PC-3 (cell line): ENCODE measurements at regions not wholly inside any gene's neighbourhood (a gene's known extent, or its start where the extent isn't known, plus 50 kb on each side); places are given as distances from the start of the nearest gene placed in this dataset.

Experiments
- ATAC-seq: fragments of 200-7000 bp; cut with Tn5 transposase; 2 replicates; pipeline ENCODE4 v1.9.1; 2020; ENCODE audit warnings: mild to moderate bottlenecking, moderate library complexity
- BruUV-seq: library from RNA; stranded (reverse); fragments of 400-500 nt; replicated peaks from 2 replicates; lab custom pipeline; 2021; lab: Mats Ljungman, UMichigan
- CTCF ChIA-PET: fragments of 300-600 bp; sonication (Branson Sonifier 250); formaldehyde crosslinking; loops from one replicate; lab custom pipeline; 2022; ENCODE audit warnings: antibody characterized with exemption; lab: Charles Lee
- POLR2A ChIA-PET: fragments of 300-600 bp; sonication (Branson Sonifier 250); formaldehyde crosslinking; loops from one replicate; lab custom pipeline; 2022; ENCODE audit warnings: antibody characterized with exemption; ENCODE audit not compliant: unreplicated experiment; lab: Charles Lee
- DNase-seq: peaks from one replicate; pipeline ENCODE4 v3.0.0-alpha.2; 2015
- H2AFZ ChIP-seq: fragments of 300-600 bp; sonication (generic); 2 replicates; pipeline ENCODE4 v1.6.0; 2016; ENCODE audit warnings: antibody characterized with exemption, low read length
- H3F3A ChIP-seq: fragments of 300-600 bp; sonication (generic); one replicate; pipeline ENCODE4 v1.6.0; 2017; ENCODE audit warnings: antibody characterized with exemption, low read length, control low read depth, mild to moderate bottlenecking; ENCODE audit not compliant: unreplicated experiment
- H3K27ac ChIP-seq: fragments of 300-600 bp; sonication (generic); 2 replicates; pipeline ENCODE4 v1.5.1; 2016; ENCODE audit warnings: mild to moderate bottlenecking, low read length
- H3K27me3 ChIP-seq: fragments of 300-600 bp; sonication (generic); 2 replicates; pipeline ENCODE4 v1.6.1; 2016; ENCODE audit warnings: low read length, mixed read lengths
- H3K36me3 ChIP-seq: fragments of 300-600 bp; sonication (generic); 2 replicates; pipeline ENCODE4 v1.6.1; 2016; ENCODE audit warnings: low read depth, mixed run types, low read length, mixed read lengths
- H3K4me1 ChIP-seq: fragments of 300-600 bp; sonication (generic); 2 replicates; pipeline ENCODE4 v1.5.1; 2016; ENCODE audit warnings: low read length; ENCODE audit not compliant: insufficient read depth
- H3K4me2 ChIP-seq: fragments of 300-600 bp; sonication (generic); 2 replicates; pipeline ENCODE4 v1.6.0; 2016; ENCODE audit warnings: low read length
- H3K4me3 ChIP-seq: fragments of 300-600 bp; sonication (generic); 2 replicates; pipeline ENCODE4 v1.5.1; 2016; ENCODE audit warnings: mild to moderate bottlenecking, low read length, mixed read lengths
- H3K79me2 ChIP-seq: fragments of 300-600 bp; sonication (generic); 2 replicates; pipeline ENCODE4 v1.6.1; 2017; ENCODE audit warnings: low read length, mixed read lengths
- H3K9ac ChIP-seq: fragments of 300-600 bp; sonication (generic); 2 replicates; pipeline ENCODE4 v1.6.0; 2016; ENCODE audit warnings: mild to moderate bottlenecking, low read length
- H3K9me2 ChIP-seq: fragments of 300-600 bp; sonication (generic); replicated peaks from 2 replicates; pipeline ENCODE4 v1.6.1; 2016; ENCODE audit warnings: mixed run types, low read length, mixed read lengths
- H3K9me3 ChIP-seq: fragments of 300-600 bp; sonication (generic); 2 replicates; pipeline ENCODE4 v1.6.1; 2016; ENCODE audit warnings: low read length, mixed read lengths
- H4K20me1 ChIP-seq: fragments of 300-600 bp; sonication (generic); 2 replicates; pipeline ENCODE4 v1.6.1; 2016; ENCODE audit warnings: low read length, mixed read lengths
- CTCF ChIP-seq: fragments of 300-600 bp; sonication (generic); conservative IDR thresholded peaks from 2 replicates; pipeline ENCODE4 v1.5.1; 2017; ENCODE audit warnings: antibody characterized with exemption, low read depth, mild to moderate bottlenecking, low read length
- EZH2 ChIP-seq: fragments of 300-600 bp; sonication (generic); IDR thresholded peaks from one replicate; pipeline ENCODE4 v1.6.1; 2017; ENCODE audit warnings: antibody characterized with exemption, mild to moderate bottlenecking, low read length; ENCODE audit not compliant: unreplicated experiment
- EZH2phosphoT487 ChIP-seq: fragments of 300-600 bp; sonication (generic); IDR thresholded peaks from 2 replicates; pipeline ENCODE4 v1.6.1; 2018; ENCODE audit warnings: mild to moderate bottlenecking, antibody characterized with exemption, low read length, borderline replicate concordance
- intact Hi-C: fragments of 100-400 bp; cut with micrococcal nuclease; formaldehyde crosslinking; loops from 2 replicates; pipeline ENCODE4 v1.9.0; 2023

GRCh38 chr1:198878566-198878965 lies 239.7 kb downstream of the PTPRC start:
- DNase-seq (no peak), ATAC-seq (no peak)
- H3K4me3 ChIP-seq, result no peak overlapping the region
- no peaks in the 10 kb centered on the region for H3K9me3 ChIP-seq
- POLR2A ChIA-PET, result no interaction called here
- intact Hi-C loops, result no loop called here
- TF ChIP-seq EZH2phosphoT487 (no peak), EZH2 (no peak), CTCF (no peak)
- CTCF ChIA-PET, result no interaction called here
- H3K79me2 ChIP-seq, result no peaks in the 10 kb centered on the region
- H3K9ac ChIP-seq, result no peak overlapping the region
- H4K20me1 ChIP-seq, result no peaks in the 10 kb centered on the region
- H3K27ac ChIP-seq, result no peak overlapping the region
- H2AFZ ChIP-seq, result no peak overlapping the region
- H3K4me2 ChIP-seq, result no peak overlapping the region
- H3F3A ChIP-seq, result no peaks in the 10 kb centered on the region
- no peaks in the 10 kb centered on the region for H3K9me2 ChIP-seq
- BruUV-seq, result no TSS peak
- H3K36me3 ChIP-seq, result no peaks in the 10 kb centered on the region
- H3K4me1 ChIP-seq, result peaks cover 13% of the 10 kb centered on the region
- no peaks in the 10 kb centered on the region for H3K27me3 ChIP-seq

GRCh38 chr1:198879711-198880306 lies 241.0 kb downstream of the PTPRC start:
- no peak for TF ChIP-seq EZH2phosphoT487
- TF ChIP-seq CTCF, result no peak
- TF ChIP-seq EZH2, result no peak
- Histone ChIP-seq H3K27ac (no peak overlapping the region; the same call in 1 of the 2 replicates), H4K20me1 (no peaks in the 10 kb centered on the region), H3K4me2 (no peak overlapping the region), H3K79me2 (no peaks in the 10 kb centered on the region), H3K27me3 (no peaks in the 10 kb centered on the region), H3K4me3 (no peak overlapping the region), H3K9ac (no peak overlapping the region), H3K9me3 (no peaks in the 10 kb centered on the region), H3K4me1 (peaks cover 13% of the 10 kb centered on the region), H3K36me3 (no peaks in the 10 kb centered on the region), H3F3A (no peaks in the 10 kb centered on the region), H2AFZ (no peak overlapping the region), H3K9me2 (no peaks in the 10 kb centered on the region)
- BruUV-seq, result no TSS peak
- ATAC-seq (no peak), DNase-seq (no peak)
- intact Hi-C loops, result no loop called here
- ChIA-PET POLR2A (no interaction called here), CTCF (no interaction called here)

GRCh38 chr1:198880397-198880796 lies 241.6 kb downstream of the PTPRC start:
- ATAC-seq, result no peak
- Histone ChIP-seq H3F3A (no peaks in the 10 kb centered on the region), H3K36me3 (no peaks in the 10 kb centered on the region), H3K4me3 (no peak overlapping the region), H3K9me3 (no peaks in the 10 kb centered on the region), H3K27ac (peak overlapping the region; percentile 79), H3K79me2 (no peaks in the 10 kb centered on the region), H4K20me1 (no peaks in the 10 kb centered on the region), H3K4me1 (peaks cover 13% of the 10 kb centered on the region), H2AFZ (no peak overlapping the region), H3K9me2 (no peaks in the 10 kb centered on the region), H3K27me3 (no peaks in the 10 kb centered on the region), H3K9ac (peak overlapping the region; percentile 12; the same call in 1 of the 2 replicates), H3K4me2 (0 out of 2 replicates have a peak overlapping the region, but pooled peaks have one; percentile 45)
- DNase-seq, result no peak
- intact Hi-C loops, result no loop called here
- BruUV-seq, result no TSS peak
- TF ChIP-seq EZH2phosphoT487 (no peak), CTCF (no peak), EZH2 (no peak)
- CTCF ChIA-PET, result no interaction called here
- POLR2A ChIA-PET, result no interaction called here
